T-cell (primary cell): ENCODE measurements at regions not wholly inside any gene's neighbourhood (a gene's known extent, or its start where the extent isn't known, plus 50 kb on each side); places are given as distances from the start of the nearest gene placed in this dataset.

Experiments
- ATAC-seq, 4 experiments: fragments of 200-7000 bp in 3 of 4; fragments of 150-1000 bp in 1 of 4; cut with Tn5 transposase; replicated peaks in 1 of 4; 1 replicate in 3 of 4; 2 replicates in 1 of 4; pipeline ENCODE4 v1.10.0; 2021; ENCODE audit warnings: moderate library complexity in 3 of 4, mild to moderate bottlenecking in 2 of 4, moderate number of reproducible peaks in 1 of 4
- CTCF ChIA-PET, 2 donors: fragments of 300-600 bp; sonication (Branson Sonifier 250); formaldehyde crosslinking; loops; one replicate each; lab custom pipeline; 2022; ENCODE audit warnings: antibody characterized with exemption in 2 of 2; lab: Charles Lee
- POLR2A ChIA-PET, 2 donors: fragments of 300-600 bp; sonication (Branson Sonifier 250); formaldehyde crosslinking; loops; one replicate each; lab custom pipeline; 2022; ENCODE audit warnings: antibody characterized with exemption in 2 of 2; lab: Charles Lee
- DNase-seq, 35 experiments: peaks; one replicate each; pipeline versions ENCODE4 v3.0.0 to v3.0.0-alpha.2; 2013 to 2023
- H3K27ac ChIP-seq: one replicate; pipeline ENCODE4 v1.5.1; 2013; ENCODE audit warnings: low read length
- H3K27me3 ChIP-seq, 2 experiments: replicated peaks in 1 of 2; 1 replicate in 1 of 2; 2 replicates in 1 of 2; pipeline versions ENCODE4 v1.6.1 to v1.7.0; 2013; ENCODE audit warnings: low read length in 1 of 2, mixed read lengths in 1 of 2; ENCODE audit not compliant: control insufficient read depth in 2 of 2, insufficient read depth in 2 of 2; ENCODE audit errors: extremely low read depth in 1 of 2
- H3K36me3 ChIP-seq, 2 donors: 1 replicate in 1 of 2; 2 replicates in 1 of 2; pipeline versions ENCODE4 v1.6.1 to v1.7.0; 2013; ENCODE audit warnings: low read length in 1 of 2; ENCODE audit not compliant: control insufficient read depth in 2 of 2, insufficient read depth in 1 of 2; ENCODE audit errors: extremely low read depth in 1 of 2
- H3K4me1 ChIP-seq, 2 experiments: 1 replicate in 1 of 2; 2 replicates in 1 of 2; pipeline versions ENCODE4 v1.6.1 to v1.7.0; 2013; ENCODE audit warnings: low read length in 2 of 2, mixed read lengths in 1 of 2; ENCODE audit not compliant: insufficient read depth in 2 of 2, control insufficient read depth in 1 of 2; ENCODE audit errors: extremely low read depth in 1 of 2
- H3K4me3 ChIP-seq, 2 donors: 1 replicate in 1 of 2; 2 replicates in 1 of 2; pipeline versions ENCODE4 v1.5.1 to v1.7.0; 2013; ENCODE audit warnings: mild to moderate bottlenecking in 2 of 2, low read length in 1 of 2, moderate library complexity in 1 of 2; ENCODE audit not compliant: control insufficient read depth in 1 of 2; ENCODE audit errors: extremely low read depth in 1 of 2
- H3K9me3 ChIP-seq: 2 replicates; pipeline ENCODE4 v1.7.0; 2013
- H3K27ac Mint-ChIP-seq, 2 donors: one replicate each; pipeline ENCODE4 v1.8.0; 2020 to 2021; ENCODE audit warnings: mild to moderate bottlenecking in 2 of 2, mixed read lengths in 2 of 2
- H3K27me3 Mint-ChIP-seq, 2 donors: one replicate each; pipeline ENCODE4 v1.8.0; 2021 to 2022; ENCODE audit warnings: mixed read lengths in 2 of 2
- H3K36me3 Mint-ChIP-seq: one replicate; pipeline ENCODE4 v1.8.0; 2021; ENCODE audit warnings: mixed read lengths
- H3K4me1 Mint-ChIP-seq, 3 donors: one replicate each; pipeline ENCODE4 v1.8.0; 2020 to 2022; ENCODE audit warnings: mixed read lengths in 3 of 3, mild to moderate bottlenecking in 1 of 3
- H3K4me3 Mint-ChIP-seq, 3 donors: one replicate each; pipeline ENCODE4 v1.8.0; 2020 to 2022; ENCODE audit warnings: mild to moderate bottlenecking in 3 of 3, mixed read lengths in 3 of 3, moderate library complexity in 3 of 3
- H3K9me3 Mint-ChIP-seq, 3 donors: one replicate each; pipeline ENCODE4 v1.8.0; 2020 to 2022; ENCODE audit warnings: mixed read lengths in 3 of 3
- WGBS: methylation state at CpG from one replicate; pipeline ENCODE4 v1.1.5; 2013; ENCODE audit warnings: missing lambda C conversion rate; ENCODE audit not compliant: insufficient coverage; 5-methylcytosine and 5-hydroxymethylcytosine counted together

DNA sequence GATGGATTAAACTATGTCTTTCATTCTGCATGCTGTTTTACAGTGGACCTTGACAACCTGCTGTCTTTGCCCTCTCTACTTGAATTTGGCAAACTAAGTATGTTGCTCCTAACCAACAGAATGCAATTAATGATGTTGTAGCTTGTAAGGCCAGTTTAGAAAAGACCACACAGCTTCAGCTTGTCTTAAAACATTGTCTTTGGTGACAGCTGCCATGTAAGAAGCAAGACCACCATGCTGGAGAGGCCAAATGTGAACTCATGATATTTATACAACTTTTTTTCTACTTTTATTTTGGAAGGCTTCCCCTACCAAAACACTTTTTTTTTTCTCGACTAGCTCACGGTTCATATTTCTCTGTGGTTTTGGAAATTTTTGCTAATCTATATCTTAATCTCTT lies 278.0 kb upstream of the GNPDA2 start:
- H3K4me3 Mint-ChIP-seq = no peak overlapping the region
- Histone ChIP-seq H3K4me3 (no peak overlapping the region), H3K27me3 (no peaks in the 10 kb centered on the region), H3K4me1 (no peaks in the 10 kb centered on the region), H3K36me3 (no peaks in the 10 kb centered on the region), H3K9me3 (no peaks in the 10 kb centered on the region), H3K27ac (no peak overlapping the region)
- H3K4me1 Mint-ChIP-seq = no peaks in the 10 kb centered on the region
- no peak for DNase-seq
- POLR2A ChIA-PET = no interaction called here
- no peak for ATAC-seq
- no CpG with 5 or more reads among the region's 2 CpGs for WGBS
- peaks cover 6 to 13% (median 10%) of the 10 kb centered on the region in 3 donors for H3K9me3 Mint-ChIP-seq
- no peak overlapping the region for H3K27ac Mint-ChIP-seq
- H3K27me3 Mint-ChIP-seq = no peaks in the 10 kb centered on the region
- CTCF ChIA-PET = no interaction called here
- no peaks in the 10 kb centered on the region for H3K36me3 Mint-ChIP-seq

DNA sequence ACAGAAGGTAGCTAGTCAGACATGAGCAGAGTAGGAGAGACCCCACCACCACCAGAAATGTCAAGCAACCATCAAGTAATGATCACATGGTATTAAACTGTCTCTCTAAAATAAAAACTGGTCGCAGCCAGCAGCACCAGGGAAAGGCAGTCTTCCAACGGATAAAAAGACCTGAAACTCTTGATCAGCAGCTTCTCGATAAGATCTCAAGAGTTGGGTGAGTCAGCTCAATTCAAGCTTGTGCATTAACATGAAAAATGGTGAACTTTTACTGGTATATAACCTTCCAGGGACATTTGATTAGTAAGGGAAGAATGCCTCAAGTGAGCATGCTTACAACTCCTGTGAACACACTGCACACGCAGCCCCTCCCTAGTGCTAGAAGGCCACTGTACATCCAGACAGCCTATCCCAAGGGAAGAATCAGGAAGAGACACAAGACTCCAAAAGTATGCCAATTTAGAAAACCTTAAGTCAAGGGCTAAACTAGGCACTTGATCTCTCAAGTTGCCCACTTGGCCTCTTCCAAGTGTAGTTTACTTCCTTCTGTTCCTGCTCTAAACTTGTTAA lies 270.0 kb upstream of the GNPDA2 start:
- POLR2A ChIA-PET = no interaction called here
- CTCF ChIA-PET = no interaction called here
- Mint-ChIP-seq H3K27ac (no peak overlapping the region), H3K27me3 (no peaks in the 10 kb centered on the region), H3K9me3 (peaks cover 4 to 24% (median 7%) of the 10 kb centered on the region in 3 donors), H3K36me3 (no peaks in the 10 kb centered on the region), H3K4me3 (no peak overlapping the region), H3K4me1 (no peaks in the 10 kb centered on the region)
- H3K4me1 ChIP-seq = no peaks in the 10 kb centered on the region
- no peaks in the 10 kb centered on the region for H3K36me3 ChIP-seq
- DNase-seq = no peak
- H3K27ac ChIP-seq = no peak overlapping the region
- no peaks in the 10 kb centered on the region for H3K9me3 ChIP-seq
- no peaks in the 10 kb centered on the region for H3K27me3 ChIP-seq
- ATAC-seq = no peak
- WGBS = 84% methylated on average over 4 of the region's 4 CpGs
- H3K4me3 ChIP-seq = no peak overlapping the region

DNA sequence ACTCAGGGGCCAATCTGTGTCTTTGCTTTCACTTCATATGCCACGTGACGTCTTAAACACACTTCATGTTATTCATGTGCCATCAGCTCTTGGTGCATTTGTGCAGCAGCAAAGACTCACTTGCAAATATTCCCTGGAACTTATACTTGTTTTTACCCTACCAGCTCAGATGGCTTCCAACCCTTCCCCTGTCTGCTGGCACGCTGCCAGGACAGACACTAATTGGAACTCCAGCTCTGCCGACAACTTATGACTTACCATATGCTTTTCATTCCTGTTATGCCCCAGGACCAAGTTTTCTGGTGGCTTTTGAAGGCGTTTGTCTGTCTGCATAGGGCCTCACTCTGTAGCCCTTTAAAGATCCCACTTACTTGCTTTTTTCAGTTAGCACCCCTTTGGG lies 261.7 kb upstream of the GNPDA2 start:
- H3K36me3 Mint-ChIP-seq = no peaks in the 10 kb centered on the region
- H3K4me1 Mint-ChIP-seq = no peaks in the 10 kb centered on the region
- H3K4me1 ChIP-seq = no peaks in the 10 kb centered on the region
- H3K9me3 Mint-ChIP-seq = peaks cover 7 to 11% (median 11%) of the 10 kb centered on the region in 3 donors
- no peaks in the 10 kb centered on the region for H3K9me3 ChIP-seq
- no peaks in the 10 kb centered on the region for H3K36me3 ChIP-seq
- H3K4me3 Mint-ChIP-seq = no peak overlapping the region
- no peak for ATAC-seq
- H3K27ac Mint-ChIP-seq = no peak overlapping the region
- ChIA-PET POLR2A (no interaction called here), CTCF (no interaction called here)
- WGBS = 51% methylated on average over 4 of the region's 5 CpGs
- H3K27ac ChIP-seq = no peak overlapping the region
- H3K27me3 Mint-ChIP-seq = no peaks in the 10 kb centered on the region
- no peak overlapping the region for H3K4me3 ChIP-seq
- no peaks in the 10 kb centered on the region for H3K27me3 ChIP-seq
- no peak for DNase-seq

DNA sequence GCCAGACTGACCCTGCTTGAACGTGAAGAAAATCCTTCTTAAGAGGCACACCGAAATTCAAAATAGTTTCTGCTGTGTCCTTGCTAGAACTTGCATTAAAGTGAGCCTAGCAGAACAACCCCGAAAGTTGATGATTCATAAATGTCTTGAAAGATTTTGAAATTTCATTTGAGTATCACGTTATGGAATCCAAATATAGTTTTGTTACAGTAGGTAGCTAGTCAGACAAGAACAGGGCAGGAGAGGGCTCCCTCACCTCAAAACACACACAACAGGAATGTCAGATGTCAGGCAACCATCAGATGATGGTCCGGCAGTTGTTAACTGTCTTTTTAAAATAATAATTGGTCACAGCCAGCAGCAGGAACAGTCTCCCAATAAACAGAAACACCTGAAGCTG lies 259.6 kb upstream of the GNPDA2 start:
- H3K9me3 Mint-ChIP-seq = peaks cover 8 to 11% (median 10%) of the 10 kb centered on the region in 3 donors
- H3K4me3 ChIP-seq = no peak overlapping the region
- no peaks in the 10 kb centered on the region for H3K36me3 Mint-ChIP-seq
- no peaks in the 10 kb centered on the region for H3K27me3 Mint-ChIP-seq
- no peaks in the 10 kb centered on the region for H3K36me3 ChIP-seq
- no peaks in the 10 kb centered on the region for H3K9me3 ChIP-seq
- no peaks in the 10 kb centered on the region for H3K4me1 ChIP-seq
- H3K27ac ChIP-seq = no peak overlapping the region
- no CpG with 5 or more reads among the region's 5 CpGs for WGBS
- no peak for ATAC-seq
- no peaks in the 10 kb centered on the region for H3K27me3 ChIP-seq
- CTCF ChIA-PET = no interaction called here
- H3K4me3 Mint-ChIP-seq = no peak overlapping the region
- POLR2A ChIA-PET = no interaction called here
- no peaks in the 10 kb centered on the region for H3K4me1 Mint-ChIP-seq
- no peak overlapping the region for H3K27ac Mint-ChIP-seq
- DNase-seq = no peak

DNA sequence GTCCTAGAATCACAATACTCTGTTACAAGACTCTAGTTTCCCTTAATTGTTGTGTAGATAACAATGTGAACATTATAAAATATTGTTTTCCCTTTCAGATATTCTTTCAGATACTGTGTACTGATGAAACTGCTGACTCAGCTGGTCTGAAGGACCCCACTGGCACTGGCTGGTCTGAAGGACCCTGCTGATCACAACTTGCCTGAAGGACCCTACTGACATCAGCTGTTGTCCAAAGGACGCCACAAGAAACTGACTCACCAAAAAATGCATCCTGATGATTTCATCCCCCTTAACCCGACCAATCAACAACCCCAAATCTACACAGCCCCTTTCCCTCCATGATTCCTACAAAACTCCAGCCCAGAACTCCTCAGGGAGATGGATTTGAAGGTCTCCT lies 258.8 kb upstream of the GNPDA2 start:
- Histone ChIP-seq H3K36me3 (no peaks in the 10 kb centered on the region), H3K4me3 (no peak overlapping the region), H3K27ac (no peak overlapping the region), H3K27me3 (no peaks in the 10 kb centered on the region), H3K4me1 (no peaks in the 10 kb centered on the region), H3K9me3 (no peaks in the 10 kb centered on the region)
- no peaks in the 10 kb centered on the region for H3K36me3 Mint-ChIP-seq
- ATAC-seq (no peak), DNase-seq (no peak)
- ChIA-PET CTCF (no interaction called here), POLR2A (no interaction called here)
- WGBS = 17% methylated on average over 2 of the region's 2 CpGs
- H3K27me3 Mint-ChIP-seq = no peaks in the 10 kb centered on the region
- peaks cover 10 to 12% (median 11%) of the 10 kb centered on the region in 3 donors for H3K9me3 Mint-ChIP-seq
- H3K4me3 Mint-ChIP-seq = no peak overlapping the region
- no peaks in the 10 kb centered on the region for H3K4me1 Mint-ChIP-seq
- H3K27ac Mint-ChIP-seq = no peak overlapping the region

DNA sequence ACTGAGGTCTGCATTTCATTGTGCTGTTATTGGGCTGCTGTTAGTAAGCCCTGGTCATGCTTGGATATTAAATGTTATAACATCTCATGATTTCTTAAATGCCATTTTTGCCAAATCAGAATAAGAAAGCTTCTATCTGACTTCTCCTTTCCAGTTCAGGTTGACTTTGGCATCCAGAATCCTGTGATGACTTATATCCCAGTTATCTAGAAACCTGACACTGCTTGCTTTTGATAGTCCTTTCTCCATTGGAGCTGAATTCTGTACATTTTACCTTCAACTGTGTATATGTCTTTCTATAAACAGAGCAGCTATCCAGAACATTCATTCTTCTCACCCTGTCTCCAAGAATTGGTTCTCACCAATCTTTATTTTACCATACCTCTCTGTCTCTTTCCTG lies 257.7 kb upstream of the GNPDA2 start:
- Mint-ChIP-seq H3K27ac (no peak overlapping the region), H3K27me3 (no peaks in the 10 kb centered on the region), H3K9me3 (peaks cover 8 to 12% (median 11%) of the 10 kb centered on the region in 3 donors), H3K4me3 (no peak overlapping the region), H3K4me1 (no peaks in the 10 kb centered on the region), H3K36me3 (no peaks in the 10 kb centered on the region)
- Histone ChIP-seq H3K9me3 (no peaks in the 10 kb centered on the region), H3K27ac (no peak overlapping the region), H3K36me3 (no peaks in the 10 kb centered on the region), H3K4me1 (no peaks in the 10 kb centered on the region), H3K4me3 (no peak overlapping the region), H3K27me3 (no peaks in the 10 kb centered on the region)
- POLR2A ChIA-PET = no interaction called here
- CTCF ChIA-PET = no interaction called here
- ATAC-seq (no peak), DNase-seq (no peak)

DNA sequence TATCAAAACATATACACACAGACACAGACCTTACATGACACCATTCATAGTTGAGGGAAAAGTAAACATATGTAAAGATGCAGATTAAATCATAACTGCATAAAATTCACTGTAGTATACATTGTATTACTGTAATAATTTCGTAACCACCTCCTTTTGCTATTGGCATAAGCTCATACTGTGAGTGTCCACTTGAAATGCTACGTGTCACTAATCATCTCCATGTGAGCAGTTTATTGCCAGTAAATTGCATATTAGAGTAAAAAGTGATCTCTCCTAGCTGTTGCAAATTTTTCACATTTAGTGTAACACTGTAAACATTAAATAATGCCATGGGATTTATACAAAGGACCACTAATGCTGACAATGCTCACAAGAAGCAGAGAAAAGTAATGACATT lies 256.7 kb upstream of the GNPDA2 start:
- H3K4me3 ChIP-seq = no peak overlapping the region
- CTCF ChIA-PET = no interaction called here
- no peak for ATAC-seq
- no peaks in the 10 kb centered on the region for H3K36me3 ChIP-seq
- no peak overlapping the region for H3K4me3 Mint-ChIP-seq
- POLR2A ChIA-PET = interaction anchor here in 1 of 2 donors (0.6 kb wide), 1 partner anchor 16 kb away, joined by 5 read pairs; no protein-coding TSS in a partner anchor
- DNase-seq = no peak
- no peaks in the 10 kb centered on the region for H3K4me1 Mint-ChIP-seq
- no peaks in the 10 kb centered on the region for H3K27me3 ChIP-seq
- H3K9me3 ChIP-seq = no peaks in the 10 kb centered on the region
- no peaks in the 10 kb centered on the region for H3K27me3 Mint-ChIP-seq
- H3K27ac Mint-ChIP-seq = no peak overlapping the region
- peaks cover 4 to 8% (median 8%) of the 10 kb centered on the region in 3 donors for H3K9me3 Mint-ChIP-seq
- H3K27ac ChIP-seq = no peak overlapping the region
- H3K4me1 ChIP-seq = no peaks in the 10 kb centered on the region
- no CpG with 5 or more reads among the region's 2 CpGs for WGBS
- no peaks in the 10 kb centered on the region for H3K36me3 Mint-ChIP-seq
